Stimulated activated CD4-positive, alpha-beta T cell treated with anti-CD3 and anti-CD28 coated beads, TNF-alpha, amount 100 ng/mL, for 4 hours (primary cell): ENCODE measurements at regions not wholly inside any gene's neighbourhood (a gene's known extent, or its start where the extent isn't known, plus 50 kb on each side); places are given as distances from the start of the nearest gene placed in this dataset.

Experiments
- DNase-seq, 3 experiments: peaks; one replicate each; pipeline ENCODE4 v3.0.0-alpha.2; 2020; ENCODE audit warnings: low read depth in 3 of 3

DNA sequence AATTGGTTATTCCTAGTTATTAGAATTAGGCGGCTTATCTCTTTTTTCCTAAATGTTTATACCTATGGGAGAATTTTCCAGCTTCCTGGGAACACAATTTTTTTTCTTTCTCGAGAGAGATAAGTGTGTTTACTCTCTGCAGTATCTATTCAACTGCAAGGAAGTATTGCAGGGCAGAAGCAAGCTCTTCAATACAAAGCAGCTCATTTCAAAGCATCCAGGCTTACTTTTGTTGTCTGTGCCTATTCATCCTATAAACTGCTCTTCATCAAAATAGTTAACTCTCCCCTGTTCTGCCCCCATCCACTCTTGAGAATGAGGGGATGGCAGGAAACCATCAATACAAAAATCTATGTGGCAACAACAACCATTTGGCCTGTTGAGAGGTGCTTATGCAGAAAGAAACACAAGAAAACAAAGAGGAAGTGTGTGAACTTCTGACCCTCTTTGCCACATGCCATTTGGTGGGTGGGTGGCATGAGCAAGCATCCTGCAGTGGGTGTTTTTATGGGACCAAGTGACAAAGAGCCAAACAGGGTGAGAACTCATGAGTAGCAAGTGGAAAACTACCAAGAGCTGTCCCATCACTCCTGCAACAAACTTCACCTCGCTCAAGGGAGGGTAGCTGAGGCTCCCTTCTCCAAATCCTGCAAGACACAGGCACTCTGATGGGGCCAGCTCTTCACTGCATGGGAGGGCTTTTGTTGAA is 50.6 kb upstream of the MRPS6 start:
- DNase-seq, result peak in 2 of 3 experiments; percentile 6 to 9

DNA sequence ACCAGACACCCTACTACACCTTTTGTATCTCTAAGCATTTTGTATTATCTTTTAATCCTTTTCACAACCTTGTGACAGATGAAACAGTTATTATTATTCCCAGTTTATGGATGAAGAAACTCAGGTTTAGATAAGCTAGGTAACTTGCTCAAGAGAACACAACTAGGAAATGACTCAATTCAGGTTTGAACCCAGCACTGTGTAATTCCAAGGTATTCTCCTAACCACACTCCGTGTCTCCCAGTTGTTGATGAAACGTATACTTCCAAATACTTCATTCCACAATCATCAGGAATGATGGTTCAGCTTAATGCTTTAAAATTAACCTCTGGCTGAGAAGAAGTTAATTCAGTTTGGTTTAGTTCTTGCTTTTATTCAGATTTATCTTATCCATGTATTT is 51.7 kb upstream of the MRPS6 start:
- no peak for DNase-seq

DNA sequence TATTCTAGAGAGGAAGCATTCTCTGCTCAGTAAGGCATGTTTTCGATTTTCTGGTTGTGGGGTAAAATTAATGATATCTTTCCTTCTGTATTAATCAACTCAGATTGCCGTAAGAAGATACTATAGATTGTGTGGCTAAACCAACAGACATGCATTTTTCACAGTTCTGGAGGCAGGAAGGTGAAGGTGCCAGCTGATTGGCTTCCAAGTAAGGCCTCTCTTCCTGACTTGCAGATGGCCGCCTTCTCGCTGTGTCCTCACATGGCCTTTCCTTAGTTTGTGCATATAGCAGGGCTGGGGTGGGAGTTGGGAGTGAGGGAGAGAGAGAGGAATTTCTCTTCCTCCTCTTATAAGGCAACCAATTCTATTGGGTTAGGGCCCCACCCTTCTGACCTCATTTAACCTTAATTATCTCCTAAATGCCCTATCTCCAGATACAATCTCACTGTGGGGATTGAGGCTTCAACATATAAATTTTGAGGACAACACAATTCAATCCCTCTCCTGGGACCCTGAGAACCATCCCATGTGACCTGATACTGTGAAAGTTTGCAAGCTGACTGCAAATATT is 52.3 kb upstream of the MRPS6 start:
- no peak for DNase-seq

DNA sequence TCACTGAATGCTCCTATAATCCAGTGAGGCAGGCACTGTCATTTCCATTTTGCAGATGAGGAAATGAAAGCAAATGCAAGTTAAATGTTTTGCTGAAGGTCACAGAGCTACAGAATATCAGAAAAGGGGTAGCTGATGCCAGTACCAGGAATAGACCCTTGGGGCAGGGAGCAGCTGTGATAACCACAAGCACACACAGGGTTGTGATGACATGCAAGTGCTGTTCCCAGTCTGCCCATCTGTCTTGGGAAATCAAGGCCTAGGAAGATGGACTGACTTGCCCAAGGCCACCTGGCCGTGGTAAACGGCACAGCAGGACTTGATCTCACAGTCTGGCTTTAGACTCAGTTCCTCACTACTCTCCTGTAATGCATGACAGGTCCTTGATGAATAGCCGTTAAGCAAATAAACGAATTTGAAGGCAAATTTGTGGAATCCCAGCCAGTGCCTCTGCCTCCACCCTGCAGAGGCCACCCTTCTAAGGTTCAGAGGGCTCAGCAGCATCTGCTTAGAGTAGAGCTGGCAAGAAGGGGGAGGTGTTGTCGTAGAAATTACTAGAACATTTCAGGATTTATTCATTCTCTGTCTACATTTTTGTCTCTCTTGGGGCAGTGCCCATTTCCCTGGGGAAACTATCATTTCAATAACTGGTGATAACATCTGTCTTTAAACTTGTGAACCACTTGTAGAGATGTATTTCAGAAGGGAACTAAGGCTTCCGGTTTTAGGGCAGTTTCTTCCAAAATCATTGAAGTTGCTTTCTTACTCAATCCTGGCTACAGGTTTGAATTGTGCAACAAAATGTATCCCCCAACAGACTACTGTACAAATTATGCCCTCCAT is 53.2 kb upstream of the MRPS6 start:
- no peak for DNase-seq

DNA sequence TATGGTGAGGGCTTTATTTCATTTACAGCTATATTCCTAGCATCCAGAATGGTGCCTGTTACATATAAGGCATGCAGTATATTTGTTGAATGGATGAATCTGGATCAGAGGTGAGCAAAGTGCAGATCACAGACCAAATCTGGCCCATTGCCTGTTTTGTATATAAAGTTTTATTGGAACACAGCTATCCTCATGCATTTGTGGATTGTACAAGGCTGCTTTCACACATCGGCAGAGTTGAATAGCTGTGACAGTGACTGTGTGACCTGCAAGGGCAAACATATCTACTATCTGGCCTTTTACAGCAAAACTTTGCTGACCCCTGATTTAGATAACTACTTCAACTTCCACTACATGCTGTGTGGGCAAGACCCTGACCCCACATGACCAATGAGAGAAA is 54.0 kb upstream of the MRPS6 start:
- no peak for DNase-seq

DNA sequence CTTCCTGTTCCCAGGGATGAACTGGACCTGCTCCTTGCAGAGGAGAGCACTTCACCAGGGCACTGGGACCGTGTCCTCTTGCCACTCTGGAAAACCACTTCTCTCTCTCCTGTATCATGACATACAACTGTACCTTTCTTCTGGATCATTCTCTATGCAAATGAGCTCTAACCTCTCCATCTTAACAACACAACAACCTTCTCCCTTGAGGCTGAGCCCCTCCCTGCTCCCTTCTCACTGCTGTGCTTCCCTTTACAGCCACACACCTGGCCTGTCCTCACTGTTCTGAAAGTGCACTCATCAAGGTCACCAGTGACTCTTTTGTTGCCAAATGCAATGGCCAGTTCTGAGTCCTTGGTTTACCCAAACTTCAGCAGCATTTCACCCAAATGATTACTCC is 54.5 kb upstream of the MRPS6 start:
- no peak for DNase-seq

DNA sequence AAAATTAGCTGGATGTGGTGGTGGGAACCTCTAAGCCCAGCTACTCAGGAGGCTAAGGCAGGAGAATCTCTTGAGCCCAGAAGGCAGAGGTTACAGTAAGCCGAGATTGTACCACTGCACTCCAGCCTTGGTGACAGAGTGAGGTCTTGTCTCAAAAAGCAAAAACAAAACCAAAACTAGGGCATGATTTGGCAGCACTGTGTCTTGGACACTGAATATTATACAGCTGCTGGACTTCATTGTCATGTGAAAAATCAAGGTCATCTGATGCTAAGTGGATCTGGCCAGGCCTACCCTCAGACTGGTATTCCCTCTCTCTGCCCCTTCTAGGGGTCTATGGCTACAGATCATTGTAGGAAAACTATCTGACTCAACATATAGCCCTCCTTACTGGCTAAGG is 55.2 kb upstream of the MRPS6 start:
- no peak for DNase-seq

DNA sequence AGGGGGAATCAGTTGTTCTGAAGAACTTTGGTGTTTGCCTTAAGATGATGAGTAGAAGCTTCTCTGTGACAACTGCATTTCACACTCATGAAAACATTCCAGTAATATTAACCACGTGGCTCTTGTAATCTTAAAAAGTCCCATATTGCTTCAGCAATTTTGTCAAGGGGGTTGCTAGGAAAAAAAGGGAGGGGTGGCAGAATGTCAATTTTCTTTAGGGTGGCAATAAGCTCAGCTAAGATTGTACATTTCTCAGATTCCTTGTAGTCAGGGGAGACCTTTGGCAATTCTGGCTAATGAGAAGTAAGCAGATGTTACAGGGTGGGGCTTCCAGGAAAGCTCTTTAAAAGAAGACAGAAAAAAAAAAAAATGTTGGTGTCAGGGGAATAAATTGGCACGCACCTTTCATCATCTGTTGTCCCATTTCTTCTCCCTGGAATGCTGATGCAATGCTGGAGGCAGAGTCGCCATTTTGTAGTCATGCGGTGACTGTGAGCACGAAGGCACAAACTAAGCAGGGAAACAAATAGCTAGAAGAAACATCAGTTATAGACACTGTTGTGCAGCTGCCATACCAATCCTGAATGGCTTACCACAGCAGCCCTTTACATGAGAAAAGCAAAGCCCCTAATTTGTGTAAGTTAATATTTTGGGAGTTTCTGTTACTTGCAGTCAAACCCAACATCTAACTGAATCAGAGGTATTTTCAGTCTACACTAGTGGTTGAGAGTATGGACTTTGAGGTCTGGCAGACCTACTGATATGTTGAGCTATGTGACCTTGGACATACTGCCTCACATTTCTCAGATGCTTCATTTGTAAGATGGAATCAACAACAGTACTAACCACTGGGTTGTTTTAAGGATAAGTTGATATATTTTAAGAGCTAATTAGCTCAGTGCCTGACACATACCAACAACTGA is 56.1 kb upstream of the MRPS6 start:
- no peak for DNase-seq

DNA sequence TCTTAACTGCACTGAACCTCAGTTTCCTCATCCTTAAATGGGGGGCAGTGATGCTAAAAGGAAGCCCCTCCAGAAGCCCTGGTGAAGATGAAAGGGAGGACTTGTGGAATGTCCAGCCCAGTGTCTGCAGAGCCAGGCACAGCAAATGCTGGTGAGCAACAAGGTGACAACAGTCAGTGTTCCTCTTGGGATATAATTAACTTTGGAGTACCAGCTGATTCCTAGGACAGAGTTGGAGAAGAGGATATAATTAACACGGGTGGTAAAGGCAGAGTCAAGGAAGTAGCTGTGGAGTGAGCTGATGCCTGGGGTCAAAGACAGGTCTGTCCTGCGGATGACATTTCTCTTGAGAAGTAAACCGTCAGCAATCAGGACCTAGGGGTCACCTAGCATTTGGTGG is 60.7 kb upstream of the MRPS6 start:
- DNase-seq, result no peak

DNA sequence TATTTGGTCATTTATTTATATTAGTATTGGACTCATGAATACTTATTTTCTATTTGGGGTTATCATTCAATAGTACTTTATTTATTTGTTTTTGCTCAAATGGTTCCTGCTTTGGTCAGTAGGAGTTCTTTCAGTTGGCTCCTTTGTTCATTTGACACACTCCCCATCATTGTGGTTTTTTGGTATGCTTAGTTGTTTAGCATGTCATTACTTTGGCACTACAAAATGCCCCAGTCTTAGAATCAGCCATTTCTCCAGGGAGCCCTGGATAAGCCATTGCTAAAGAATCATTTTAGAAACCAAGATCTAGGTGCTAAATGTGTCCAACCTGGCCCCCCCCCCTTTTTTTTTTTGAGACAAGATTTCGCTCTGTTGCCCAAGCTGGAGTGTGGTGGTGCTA is 61.7 kb upstream of the MRPS6 start:
- no peak for DNase-seq

DNA sequence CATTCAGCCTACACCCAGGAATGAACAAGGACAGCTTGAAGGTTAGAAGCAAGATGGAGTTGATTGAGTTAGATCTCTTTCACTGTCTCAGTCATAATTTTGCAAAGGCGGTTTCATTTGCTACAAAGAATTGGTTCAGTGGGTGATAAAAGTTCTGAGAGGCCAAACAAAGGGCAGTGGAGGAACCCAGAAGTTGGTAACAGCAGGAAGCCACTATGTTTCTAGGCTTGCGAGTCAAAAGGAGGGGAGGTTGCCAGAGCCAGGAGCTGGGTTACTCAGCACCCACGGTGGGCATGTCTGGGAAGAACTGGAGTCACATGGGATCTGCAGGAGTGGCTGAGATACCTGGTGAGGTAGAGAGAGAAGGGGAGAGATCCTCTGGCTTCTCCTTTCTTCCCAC is 64.2 kb upstream of the MRPS6 start:
- DNase-seq, result no peak

DNA sequence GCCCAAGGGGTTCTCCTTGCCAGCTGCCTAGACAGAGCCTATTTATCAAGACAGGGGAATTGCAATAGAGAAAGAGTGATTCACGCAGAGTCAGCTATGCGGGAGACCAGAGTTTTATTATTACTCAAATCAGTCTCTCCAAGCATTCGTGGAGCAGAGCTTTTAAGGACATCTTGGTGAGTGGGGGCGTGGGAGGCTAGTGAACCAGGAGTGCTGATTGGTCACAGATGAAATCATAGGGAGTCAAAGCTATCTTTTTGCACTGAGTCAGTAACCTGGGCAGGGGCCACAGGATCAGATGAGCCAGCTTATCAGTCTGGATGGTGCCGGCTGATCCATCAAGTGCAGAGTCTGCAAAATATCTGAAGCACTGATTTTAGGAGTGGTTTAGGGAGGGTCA is 64.8 kb upstream of the MRPS6 start:
- DNase-seq, result no peak

DNA sequence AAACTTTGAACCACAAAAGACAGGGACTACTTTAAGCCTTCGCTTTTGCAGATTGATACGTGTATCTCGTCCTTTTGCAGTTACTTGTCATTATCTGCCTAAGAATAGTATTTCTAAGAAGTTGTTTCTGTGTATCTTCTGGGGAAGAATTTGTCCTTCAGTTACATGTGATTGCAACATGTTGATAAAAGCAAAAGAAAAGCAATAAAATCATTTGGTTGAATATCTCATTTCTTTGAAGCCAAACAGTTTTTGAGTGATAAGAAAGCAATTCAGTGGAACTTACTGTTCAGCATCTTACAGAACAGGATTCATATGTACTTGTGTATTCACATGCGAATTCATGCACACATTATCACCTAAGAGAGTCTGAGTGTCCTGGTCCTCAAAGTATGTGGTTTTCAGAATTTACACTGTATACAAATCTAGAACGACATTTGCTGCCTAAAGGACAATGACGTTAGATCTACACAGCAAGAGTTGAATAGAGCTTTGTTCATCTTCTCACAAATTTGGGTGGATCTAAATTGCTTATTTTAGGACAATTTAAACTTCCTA is 66.7 kb upstream of the MRPS6 start:
- no peak for DNase-seq

DNA sequence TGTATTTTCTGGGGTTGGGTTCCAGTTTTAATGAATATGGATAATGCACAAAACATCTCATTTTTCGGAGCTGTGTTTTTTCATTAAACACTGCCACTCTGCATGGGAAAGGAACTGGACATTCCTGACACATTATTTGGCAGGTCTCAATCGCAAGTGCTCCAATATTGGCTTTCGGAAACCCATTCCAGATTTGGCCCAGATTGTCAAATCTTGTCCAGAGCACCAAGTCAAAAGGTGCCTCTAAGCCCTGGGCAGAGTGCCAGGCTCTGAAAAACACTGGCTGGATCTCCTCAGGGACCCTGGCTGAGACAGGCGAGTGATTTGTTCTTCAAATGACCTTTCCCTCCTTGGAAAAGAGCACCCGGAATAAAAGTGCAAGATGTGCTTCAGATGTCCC is 68.4 kb upstream of the MRPS6 start:
- no peak for DNase-seq

DNA sequence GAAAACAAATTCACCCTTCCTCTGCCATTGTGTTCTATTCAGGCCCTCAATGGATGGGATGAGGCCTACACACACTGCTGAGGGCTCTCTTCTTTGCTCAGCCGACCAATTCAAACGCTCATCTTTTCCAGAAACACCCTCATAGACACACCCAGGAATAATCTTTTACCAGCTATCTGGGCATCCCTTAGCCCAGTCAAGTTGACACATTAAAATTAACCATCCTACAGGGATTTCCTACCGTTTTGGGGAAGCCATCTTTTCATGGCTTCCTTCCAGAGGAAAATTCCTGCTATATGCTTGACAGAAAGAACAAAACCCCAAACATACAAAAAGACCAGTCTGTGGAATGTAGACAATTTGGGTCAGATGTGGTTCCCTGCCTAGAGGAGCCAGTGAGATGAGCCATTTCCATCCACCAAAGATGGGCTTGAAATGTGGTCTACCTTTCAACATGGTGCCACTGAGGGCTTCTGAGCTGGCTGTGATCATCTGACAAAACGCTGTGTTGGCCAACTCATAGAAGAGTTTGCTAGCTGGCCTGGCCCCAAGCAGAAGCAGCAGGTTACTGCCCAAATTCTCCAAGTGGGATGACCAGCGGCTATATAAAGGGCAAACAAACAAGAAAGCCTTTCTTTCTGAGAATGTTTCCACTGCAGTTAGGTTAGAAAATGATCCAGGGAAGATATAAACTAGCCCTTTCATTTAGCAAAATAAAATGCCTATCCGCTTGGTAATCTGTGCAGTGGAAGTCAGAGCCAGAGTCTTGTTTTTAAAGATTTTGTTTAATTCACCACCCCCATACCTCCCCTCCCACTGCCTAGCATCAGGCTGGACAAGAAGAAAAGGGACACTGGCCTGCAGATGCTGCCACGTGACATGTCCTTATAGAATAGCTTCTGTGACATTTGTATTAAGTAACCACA is 69.1 kb upstream of the MRPS6 start:
- no peak for DNase-seq

DNA sequence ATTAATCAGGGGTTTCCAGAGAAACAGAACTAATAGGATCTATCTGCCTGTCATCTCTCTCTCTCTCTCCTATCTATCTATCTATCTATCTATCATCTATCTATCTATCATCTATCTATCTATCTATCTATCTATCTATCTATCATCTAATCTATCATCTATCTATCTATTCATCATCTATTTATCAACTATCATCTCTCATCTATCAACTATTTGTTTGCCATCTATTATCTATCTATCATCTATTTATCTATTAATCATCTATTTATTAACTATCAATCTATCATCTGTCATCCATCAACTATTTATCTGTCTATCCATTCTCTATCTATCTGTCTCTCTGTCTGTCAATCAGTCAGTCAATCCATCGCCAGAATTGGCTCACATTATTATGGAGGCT is 70.0 kb upstream of the MRPS6 start:
- no peak for DNase-seq

DNA sequence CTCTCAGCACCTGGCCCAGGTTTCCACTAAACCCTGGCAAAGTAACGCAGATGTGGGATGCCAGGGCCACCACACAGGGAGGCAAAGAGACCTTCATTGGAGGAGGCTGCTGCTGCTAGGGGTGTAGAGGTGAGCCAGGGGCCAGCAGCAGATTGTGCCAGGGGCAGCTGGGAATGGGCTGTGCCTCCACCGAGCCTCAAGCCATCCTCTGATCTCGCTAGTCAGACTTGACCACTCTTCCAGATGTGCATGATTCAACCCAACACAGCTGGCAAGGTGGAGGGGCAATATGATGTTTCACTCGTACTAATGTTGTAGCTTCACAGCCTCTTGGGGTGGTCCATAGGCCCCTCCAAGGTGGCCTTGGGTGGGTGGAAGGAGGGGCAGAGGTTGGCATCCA is 73.0 kb upstream of the MRPS6 start:
- no peak for DNase-seq

DNA sequence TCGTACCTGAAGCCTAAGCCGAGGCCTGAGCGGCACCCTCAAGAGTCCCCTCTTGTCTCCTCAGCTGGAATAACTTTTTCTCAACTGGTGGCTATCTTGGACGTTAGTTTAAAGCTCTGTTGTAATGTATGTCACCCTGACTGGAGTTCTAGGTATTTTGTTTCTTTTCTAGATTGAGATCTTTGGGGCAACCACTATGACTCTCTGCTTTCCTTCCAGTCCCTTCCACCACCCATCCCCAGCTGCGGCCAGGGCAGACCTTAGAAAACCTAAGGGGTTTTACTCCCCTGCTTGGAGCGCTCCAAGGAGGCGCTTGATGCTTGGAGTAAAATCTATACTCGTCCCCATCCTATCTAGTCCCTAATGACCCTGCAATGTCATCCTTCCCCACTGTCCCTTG is 74.6 kb upstream of the MRPS6 start:
- no peak for DNase-seq

DNA sequence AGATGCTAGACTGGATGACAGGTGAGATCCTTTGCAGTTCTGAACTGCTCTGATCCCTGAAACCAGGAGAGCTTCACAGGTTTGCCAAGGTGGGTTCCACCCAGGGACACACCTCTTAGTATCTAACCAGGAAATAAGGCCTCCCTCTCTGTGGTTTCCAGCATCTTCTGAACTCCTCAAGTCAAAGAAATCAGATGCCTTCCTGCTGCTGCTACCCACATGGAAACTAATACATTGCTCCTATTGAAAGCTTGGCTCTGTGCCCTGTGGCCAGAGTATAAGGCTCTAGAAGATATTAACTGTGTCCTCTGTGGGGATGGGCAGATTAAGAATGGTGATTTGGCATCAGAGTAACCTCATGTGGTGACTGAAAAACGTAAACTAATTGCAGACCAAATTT is 75.0 kb upstream of the MRPS6 start:
- DNase-seq, result no peak

DNA sequence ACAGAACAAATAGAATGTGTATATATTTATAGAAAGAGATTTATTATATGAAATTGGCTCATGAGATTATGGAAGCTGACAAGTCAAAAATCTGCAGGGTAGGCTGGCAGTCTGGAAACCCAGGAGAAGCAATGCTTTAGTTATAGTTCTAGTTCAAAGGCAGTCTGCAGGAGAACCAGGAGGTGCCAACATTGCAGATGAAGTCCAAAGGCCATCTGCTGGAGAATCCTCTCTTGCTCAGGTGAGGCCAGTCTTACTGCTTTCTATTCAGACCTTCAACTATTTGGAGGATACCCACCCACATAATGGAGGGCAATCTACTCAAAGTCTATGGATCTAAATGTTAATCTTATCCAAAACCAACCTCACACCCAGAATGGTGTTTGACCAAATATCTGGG is 75.9 kb upstream of the MRPS6 start:
- DNase-seq, result no peak

DNA sequence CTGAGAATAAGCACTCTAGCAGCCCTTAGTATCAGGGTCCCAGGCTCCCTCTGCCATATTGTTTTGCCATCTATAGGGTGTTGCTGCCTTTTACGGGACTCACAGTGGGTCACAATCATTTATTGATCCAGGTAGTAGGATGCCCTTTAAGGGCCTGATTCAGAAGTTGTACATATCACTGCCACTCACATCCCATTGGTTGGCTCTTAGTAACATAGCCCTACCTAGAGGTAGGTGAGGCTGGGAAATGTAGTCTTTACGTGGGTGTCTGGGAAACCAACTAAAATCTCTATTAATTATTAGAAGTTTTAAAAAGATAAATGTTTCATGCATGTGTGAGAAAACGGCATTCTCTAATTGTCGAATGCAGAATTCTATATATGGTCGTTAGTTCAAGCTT is 78.8 kb upstream of the ATP5PO start:
- no peak for DNase-seq
